SK-N-SH treated with all-trans-retinoic acid at 6 μM for 48 hours (cell line): ENCODE measurements at regions not wholly inside any gene's neighbourhood (a gene's known extent, or its start where the extent isn't known, plus 50 kb on each side); places are given as distances from the start of the nearest gene placed in this dataset.

Source experiments
- ARNTL ChIP-seq: fragments of 450-650 bp; formaldehyde crosslinking; IDR thresholded peaks from 2 replicates; pipeline ENCODE4 v1.5.0; 2020; ENCODE audit warnings: low read depth, mild to moderate bottlenecking, moderate library complexity, borderline replicate concordance
- BACH2 ChIP-seq: fragments of 250-450 bp; sonication (Bioruptor Pico); IDR thresholded peaks from 2 replicates; pipeline ENCODE4 v1.9.0; 2021; ENCODE audit warnings: mild to moderate bottlenecking, borderline replicate concordance
- CREB5 ChIP-seq: fragments of 250-450 bp; sonication (Bioruptor Pico); IDR thresholded peaks from 2 replicates; pipeline ENCODE4 v1.5.1; 2020; ENCODE audit warnings: low read depth, mild to moderate bottlenecking, moderate library complexity
- ESRRG ChIP-seq: fragments of 250-450 bp; sonication (Bioruptor Pico); IDR thresholded peaks from 2 replicates; pipeline ENCODE4 v1.6.1; 2021; ENCODE audit warnings: mild to moderate bottlenecking
- GLIS3 ChIP-seq: fragments of 250-450 bp; sonication (Bioruptor Pico); IDR thresholded peaks from 2 replicates; pipeline ENCODE4 v1.5.0; 2020; ENCODE audit warnings: mild to moderate bottlenecking, moderate library complexity
- OSR1 ChIP-seq: fragments of 250-450 bp; sonication (Bioruptor Pico); IDR thresholded peaks from 2 replicates; pipeline ENCODE4 v1.8.0; 2022; ENCODE audit warnings: moderate library complexity, mild to moderate bottlenecking, inconsistent platforms
- PATZ1 ChIP-seq: fragments of 250-450 bp; sonication (Bioruptor Pico); IDR thresholded peaks from 2 replicates; pipeline ENCODE4 v1.8.0; 2020; ENCODE audit warnings: mild to moderate bottlenecking, moderate library complexity, borderline replicate concordance
- RARB ChIP-seq: fragments of 250-450 bp; sonication (Bioruptor Pico); IDR thresholded peaks from 2 replicates; pipeline ENCODE4 v1.8.0; 2021; ENCODE audit warnings: mild to moderate bottlenecking, moderate library complexity
- SNAI2 ChIP-seq: fragments of 250-450 bp; sonication (Bioruptor Pico); IDR thresholded peaks from 2 replicates; pipeline ENCODE4 v1.5.0; 2020; ENCODE audit warnings: mild to moderate bottlenecking, moderate library complexity
- ZFP30 ChIP-seq: fragments of 450-650 bp; formaldehyde crosslinking; IDR thresholded peaks from 2 replicates; pipeline ENCODE4 v1.5.0; 2022; ENCODE audit warnings: mild to moderate bottlenecking, moderate library complexity
- ZNF8 ChIP-seq: fragments of 450-650 bp; formaldehyde crosslinking; IDR thresholded peaks from 2 replicates; pipeline ENCODE4 v1.5.0; 2020; ENCODE audit warnings: mild to moderate bottlenecking, moderate library complexity

GRCh38 chr4:157674699-157675098 is 454.2 kb downstream of the GRIA2 start:
- TF ChIP-seq OSR1 (CRISPR knock-in tag) (no peak), GLIS3 (CRISPR knock-in tag) (no peak), ESRRG (no peak), PATZ1 (CRISPR knock-in tag) (no peak), CREB5 (no peak), BACH2 (CRISPR knock-in tag) (no peak), SNAI2 (CRISPR knock-in tag) (no peak), ZFP30 (CRISPR knock-in tag) (no peak), ARNTL (no peak), RARB (no peak), ZNF8 (CRISPR knock-in tag) (no peak)
